GM23248 (cell line): ENCODE measurements at regions not wholly inside any gene's neighbourhood (a gene's known extent, or its start where the extent isn't known, plus 50 kb on each side); places are given as distances from the start of the nearest gene placed in this dataset.

Source experiments
- EZH2 ChIP-seq: fragments of 200-600 bp; sonication (generic); IDR thresholded peaks from 2 replicates; pipeline ENCODE4 v1.6.1; 2018; ENCODE audit warnings: antibody characterized with exemption, mild to moderate bottlenecking; ENCODE audit not compliant: insufficient read depth, poor library complexity, severe bottlenecking
- EZH2phosphoT487 ChIP-seq: fragments of 200-600 bp; sonication (generic); IDR thresholded peaks from 2 replicates; pipeline ENCODE4 v1.6.1; 2018; ENCODE audit warnings: antibody characterized with exemption, moderate library complexity, mild to moderate bottlenecking, low read depth; ENCODE audit not compliant: insufficient read depth

GRCh38 chr10:44306147-44306710 lies 78.7 kb downstream of the CXCL12 start:
- TF ChIP-seq EZH2 (no peak), EZH2phosphoT487 (no peak)
